OCI-LY3 (cell line): ENCODE measurements at regions not wholly inside any gene's neighbourhood (a gene's known extent, or its start where the extent isn't known, plus 50 kb on each side); places are given as distances from the start of the nearest gene placed in this dataset.

Experiments
- H2AFZ ChIP-seq: fragments of 200-600, 300-600 bp; shearing (Covaris generic); 2 replicates; pipeline ENCODE4 v1.6.0; 2014; ENCODE audit warnings: antibody characterized with exemption, low read depth, low read length
- H3K27ac ChIP-seq: fragments of 200-600, 300-600 bp; sonication (generic); 2 replicates; pipeline ENCODE4 v1.5.1; 2014; ENCODE audit warnings: mild to moderate bottlenecking, low read length, moderate library complexity, mixed read lengths
- H3K27me3 ChIP-seq: fragments of 200-600, 300-600 bp; sonication (generic); 2 replicates; pipeline ENCODE4 v1.6.1; 2014; ENCODE audit warnings: low read depth, low read length, mixed read lengths
- H3K36me3 ChIP-seq: fragments of 200-600, 300-600 bp; sonication (generic); replicated peaks from 2 replicates; pipeline ENCODE3; 2014; ENCODE audit warnings: low read depth, low read length, mixed read lengths
- H3K4me1 ChIP-seq: fragments of 300-600, 200-600 bp; sonication (generic); 2 replicates; pipeline ENCODE4 v1.6.1; 2014; ENCODE audit warnings: low read length, mixed read lengths
- H3K4me2 ChIP-seq: fragments of 200-600, 300-600 bp; sonication (generic); 2 replicates; pipeline ENCODE4 v1.6.1; 2014; ENCODE audit warnings: low read length, mixed read lengths
- H3K4me3 ChIP-seq: fragments of 300-600, 200-600 bp; sonication (generic); 2 replicates; pipeline ENCODE4 v1.5.1; 2014; ENCODE audit warnings: antibody characterized with exemption, mild to moderate bottlenecking, low read length, moderate library complexity
- H3K79me2 ChIP-seq: fragments of 300-600, 200-600 bp; shearing (Covaris generic); 2 replicates; pipeline ENCODE4 v1.6.1; 2014; ENCODE audit warnings: mild to moderate bottlenecking, low read length, mixed read lengths
- H3K9ac ChIP-seq: fragments of 300-600, 200-600 bp; shearing (Covaris generic); 2 replicates; pipeline ENCODE4 v1.6.0; 2014; ENCODE audit warnings: mild to moderate bottlenecking, low read length, moderate library complexity
- H3K9me3 ChIP-seq: fragments of 200-600, 300-600 bp; shearing (Covaris generic); 2 replicates; pipeline ENCODE4 v1.6.1; 2014; ENCODE audit warnings: low read length, mixed read lengths; ENCODE audit not compliant: insufficient read depth
- H4K20me1 ChIP-seq: fragments of 200-600, 300-600 bp; sonication (generic); 2 replicates; pipeline ENCODE4 v1.6.1; 2016; ENCODE audit warnings: low read length, mixed read lengths; ENCODE audit not compliant: insufficient read depth
- EZH2phosphoT487 ChIP-seq: fragments of 200-600 bp; shearing (Covaris generic); IDR thresholded peaks from 2 replicates; pipeline ENCODE4 v1.6.1; 2018; ENCODE audit warnings: antibody characterized with exemption, mixed run types, low read depth
- TF ChIP-seq, protein P1 (sequence below): fragments of 200-600, 300-600 bp; sonication (generic); IDR thresholded peaks from 2 replicates; pipeline ENCODE4 v1.5.1; 2014; ENCODE audit warnings: antibody characterized with exemption, low read length, low read depth

- no peaks in the 10 kb centered on the region for H4K20me1 ChIP-seq
- no peaks in the 10 kb centered on the region for H3K36me3 ChIP-seq
- no peaks in the 10 kb centered on the region for H3K4me1 ChIP-seq
- H3K4me2 ChIP-seq, result no peak overlapping the region
- no peaks in the 10 kb centered on the region for H3K27me3 ChIP-seq
- no peak overlapping the region for H2AFZ ChIP-seq
- no peak overlapping the region for H3K4me3 ChIP-seq
- H3K27ac ChIP-seq, result no peak overlapping the region
- H3K79me2 ChIP-seq, result no peaks in the 10 kb centered on the region
- H3K9me3 ChIP-seq, result no peaks in the 10 kb centered on the region
- no peak overlapping the region for H3K9ac ChIP-seq
- no peak for TF ChIP-seq EZH2phosphoT487
- TF ChIP-seq, protein P1, sequence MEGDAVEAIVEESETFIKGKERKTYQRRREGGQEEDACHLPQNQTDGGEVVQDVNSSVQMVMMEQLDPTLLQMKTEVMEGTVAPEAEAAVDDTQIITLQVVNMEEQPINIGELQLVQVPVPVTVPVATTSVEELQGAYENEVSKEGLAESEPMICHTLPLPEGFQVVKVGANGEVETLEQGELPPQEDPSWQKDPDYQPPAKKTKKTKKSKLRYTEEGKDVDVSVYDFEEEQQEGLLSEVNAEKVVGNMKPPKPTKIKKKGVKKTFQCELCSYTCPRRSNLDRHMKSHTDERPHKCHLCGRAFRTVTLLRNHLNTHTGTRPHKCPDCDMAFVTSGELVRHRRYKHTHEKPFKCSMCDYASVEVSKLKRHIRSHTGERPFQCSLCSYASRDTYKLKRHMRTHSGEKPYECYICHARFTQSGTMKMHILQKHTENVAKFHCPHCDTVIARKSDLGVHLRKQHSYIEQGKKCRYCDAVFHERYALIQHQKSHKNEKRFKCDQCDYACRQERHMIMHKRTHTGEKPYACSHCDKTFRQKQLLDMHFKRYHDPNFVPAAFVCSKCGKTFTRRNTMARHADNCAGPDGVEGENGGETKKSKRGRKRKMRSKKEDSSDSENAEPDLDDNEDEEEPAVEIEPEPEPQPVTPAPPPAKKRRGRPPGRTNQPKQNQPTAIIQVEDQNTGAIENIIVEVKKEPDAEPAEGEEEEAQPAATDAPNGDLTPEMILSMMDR, result no peak
These were observed 617.3 kb upstream of the GOT2 start for GRCh38 chr16:59351305-59351903.

- Histone ChIP-seq H2AFZ (no peak overlapping the region), H4K20me1 (no peaks in the 10 kb centered on the region), H3K4me1 (no peaks in the 10 kb centered on the region), H3K4me3 (no peak overlapping the region), H3K9me3 (no peaks in the 10 kb centered on the region), H3K79me2 (no peaks in the 10 kb centered on the region), H3K9ac (no peak overlapping the region), H3K27me3 (0 out of 2 replicates have a peak, but pooled peaks cover 3% of the 10 kb centered on the region), H3K27ac (no peak overlapping the region), H3K36me3 (no peaks in the 10 kb centered on the region), H3K4me2 (no peak overlapping the region)
- TF ChIP-seq EZH2phosphoT487, result no peak
- TF ChIP-seq, protein P1, result no peak
These were observed 616.6 kb upstream of the GOT2 start for GRCh38 chr16:59350670-59351069.

DNA sequence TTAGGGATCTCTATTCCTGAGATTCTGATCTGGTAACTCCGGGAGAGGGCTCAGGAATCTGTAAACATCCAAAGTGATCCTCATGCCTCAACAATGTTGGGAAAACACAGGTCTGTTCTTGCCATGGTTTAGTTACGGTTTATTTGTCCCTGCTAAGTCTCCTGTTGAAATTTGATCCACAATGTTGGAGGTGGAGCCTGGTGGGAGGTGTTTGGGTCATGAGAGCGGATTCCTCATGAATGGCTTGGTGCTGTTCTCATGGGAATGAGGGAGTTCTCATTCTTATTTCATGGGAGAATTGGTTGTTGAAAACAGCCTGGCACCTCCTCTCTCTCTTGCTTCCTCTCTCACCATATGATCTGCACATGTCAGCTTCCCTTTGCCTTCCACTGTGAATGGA lies 608.6 kb upstream of the GOT2 start:
- no peak overlapping the region for H3K4me3 ChIP-seq
- H3K9ac ChIP-seq, result no peak overlapping the region
- H3K79me2 ChIP-seq, result no peaks in the 10 kb centered on the region
- H2AFZ ChIP-seq, result no peak overlapping the region
- 0 out of 2 replicates have a peak, but pooled peaks cover 12% of the 10 kb centered on the region for H3K27me3 ChIP-seq
- H3K27ac ChIP-seq, result no peak overlapping the region
- no peak overlapping the region for H3K4me2 ChIP-seq
- no peaks in the 10 kb centered on the region for H3K4me1 ChIP-seq
- H3K9me3 ChIP-seq, result no peaks in the 10 kb centered on the region
- H3K36me3 ChIP-seq, result no peaks in the 10 kb centered on the region
- no peaks in the 10 kb centered on the region for H4K20me1 ChIP-seq
- TF ChIP-seq, protein P1, result no peak
- no peak for TF ChIP-seq EZH2phosphoT487

GRCh38 chr16:59341368-59341767 lies 607.3 kb upstream of the GOT2 start:
- Histone ChIP-seq H3K79me2 (no peaks in the 10 kb centered on the region), H3K27ac (no peak overlapping the region), H4K20me1 (no peaks in the 10 kb centered on the region), H3K4me2 (no peak overlapping the region), H3K27me3 (0 out of 2 replicates have a peak, but pooled peaks cover 12% of the 10 kb centered on the region), H3K9ac (no peak overlapping the region), H3K4me1 (no peaks in the 10 kb centered on the region), H3K4me3 (no peak overlapping the region), H3K9me3 (no peaks in the 10 kb centered on the region), H2AFZ (no peak overlapping the region), H3K36me3 (no peaks in the 10 kb centered on the region)
- TF ChIP-seq, protein P1, result no peak
- TF ChIP-seq EZH2phosphoT487, result no peak
